SHP77 treated with DMSO at 0.1 percent for 48 hours (cell line): ENCODE measurements at regions not wholly inside any gene's neighbourhood (a gene's known extent, or its start where the extent isn't known, plus 50 kb on each side); places are given as distances from the start of the nearest gene placed in this dataset.
"Not testable (repeated sequence)": the region's sequence is repeated elsewhere in the genome, so short reads cannot be mapped to it uniquely, and the experiment has no call there.

Experiments
- DNase-seq: peaks from one replicate; lab custom pipeline; 2025; lab: John Stamatoyannopoulos, UW

DNA sequence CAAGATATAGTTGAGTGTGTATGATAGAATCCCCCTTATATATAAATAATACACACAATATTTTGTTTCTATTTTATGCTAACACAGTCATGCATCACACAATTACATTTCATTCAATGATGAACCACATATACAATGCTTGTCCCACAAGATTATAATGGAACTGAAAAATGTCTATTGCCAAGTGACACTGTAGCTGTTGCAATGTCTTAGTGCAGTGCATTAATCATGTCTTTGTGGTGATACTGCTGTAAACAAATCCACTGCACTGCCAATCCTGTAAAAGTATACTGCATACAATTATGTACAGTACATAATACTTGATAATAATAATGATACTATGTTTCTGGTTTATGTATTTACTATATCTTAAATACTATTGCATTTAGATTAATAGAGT lies 512.1 kb upstream of the CNTN3 start:
- no peak for DNase-seq

DNA sequence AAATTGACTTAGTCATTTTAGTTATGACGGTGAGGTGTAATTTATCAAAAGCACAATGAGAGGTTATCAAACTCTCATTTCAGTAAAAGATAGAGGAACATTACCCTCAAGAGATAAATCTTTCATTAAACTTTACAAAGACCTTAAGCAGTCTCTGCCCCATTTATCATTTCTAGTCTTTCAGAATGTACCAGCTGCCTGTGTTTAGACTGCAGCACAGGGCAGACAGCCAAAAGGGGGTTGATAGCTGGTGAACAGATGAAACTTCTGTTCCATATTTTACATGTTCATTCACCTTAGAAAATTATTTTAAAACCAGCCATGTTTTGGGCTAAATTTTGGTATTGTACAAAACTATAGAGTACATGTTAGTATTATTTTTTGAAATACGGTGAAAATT lies 514.6 kb upstream of the CNTN3 start:
- peak; percentile 47 for DNase-seq

DNA sequence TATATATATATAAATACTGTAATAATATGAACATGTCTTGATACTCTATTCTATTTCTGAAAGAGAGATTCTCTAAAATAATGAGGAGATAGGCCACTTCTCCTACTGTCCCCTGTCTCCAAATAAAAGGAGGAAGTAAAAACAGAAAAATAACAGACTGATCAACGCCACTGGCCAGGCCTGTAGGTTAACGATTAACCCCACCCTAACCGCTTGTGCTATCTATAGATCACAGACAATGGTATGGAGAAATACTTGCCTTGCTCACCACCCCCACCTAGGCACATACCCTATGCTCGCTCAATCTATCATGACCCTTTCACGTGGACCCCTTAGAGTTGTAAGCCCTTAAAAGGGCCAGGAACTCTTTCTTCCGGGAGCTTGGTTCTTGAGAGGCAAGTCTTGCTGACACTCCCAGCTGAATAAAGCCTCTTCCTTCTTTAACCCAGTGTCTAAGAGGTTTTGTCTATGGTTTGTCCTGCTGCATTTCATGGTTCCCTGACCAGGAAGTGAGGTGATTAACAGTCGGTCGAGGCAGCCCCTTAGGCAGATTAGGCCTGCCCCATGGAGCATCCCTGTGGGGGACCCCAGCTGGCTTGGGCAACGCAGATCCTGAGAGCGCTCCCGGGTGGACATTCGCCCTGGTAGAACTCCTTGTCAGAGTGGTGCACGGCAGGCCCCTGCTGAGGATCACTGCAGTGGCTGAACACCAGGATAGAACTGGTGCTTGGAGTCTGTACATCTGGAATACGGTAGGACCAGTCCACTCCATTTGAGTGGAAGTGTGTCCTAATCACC lies 521.8 kb upstream of the CNTN3 start:
- DNase-seq = no peak

DNA sequence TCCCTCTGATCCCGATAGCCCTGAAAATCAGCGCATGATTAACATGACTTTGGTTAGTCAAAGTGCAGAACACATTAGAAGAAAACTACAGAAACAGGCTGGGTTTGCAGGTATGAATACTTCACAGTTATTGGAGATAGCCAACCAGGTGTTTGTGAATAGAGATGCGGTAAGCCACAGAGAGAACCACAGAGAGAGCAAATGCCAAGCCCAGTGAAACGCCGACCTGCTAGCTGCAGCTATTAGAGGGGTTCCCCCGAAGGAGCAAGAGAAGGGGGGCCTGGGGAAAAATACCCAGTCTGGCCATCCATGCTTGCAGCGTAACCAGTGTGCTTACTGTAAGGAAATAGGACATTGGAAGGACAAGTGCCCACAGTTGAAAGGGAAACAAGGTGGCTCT lies 523.9 kb upstream of the CNTN3 start:
- DNase-seq = no peak

DNA sequence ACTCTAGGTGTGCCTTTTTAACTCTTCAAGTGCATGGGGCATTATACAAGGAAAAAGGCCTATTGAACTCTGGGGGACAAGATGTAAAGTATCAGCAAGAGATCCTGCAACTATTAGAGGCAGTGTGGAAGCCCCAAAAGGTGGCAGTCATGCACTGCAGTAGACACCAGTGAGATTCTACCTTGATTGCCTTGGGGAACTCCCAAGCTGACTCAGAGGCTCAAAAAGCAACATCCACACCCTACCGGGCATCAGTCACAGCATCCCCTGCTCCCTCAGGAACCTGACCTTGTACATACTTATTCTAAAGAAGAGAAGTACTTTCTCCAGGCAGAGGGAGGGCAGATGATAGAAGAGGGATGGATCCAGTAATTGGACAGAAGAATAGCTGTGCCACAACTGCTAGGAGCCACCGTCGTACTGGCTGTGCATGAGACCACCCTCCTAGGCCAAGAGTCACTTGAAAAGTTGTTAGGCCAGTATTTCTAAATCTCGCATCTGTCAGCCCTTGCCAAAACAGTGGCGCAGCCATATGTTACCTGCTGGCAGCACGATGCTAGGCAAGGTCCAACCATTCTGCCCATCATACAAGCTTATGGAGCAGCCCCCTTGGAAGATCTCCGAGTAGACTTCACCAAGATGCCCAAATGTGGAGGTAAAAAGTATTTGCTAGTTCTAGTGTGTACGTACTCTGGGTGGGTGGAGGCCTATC lies 523.1 kb upstream of the FRG2C start:
- DNase-seq = no peak

DNA sequence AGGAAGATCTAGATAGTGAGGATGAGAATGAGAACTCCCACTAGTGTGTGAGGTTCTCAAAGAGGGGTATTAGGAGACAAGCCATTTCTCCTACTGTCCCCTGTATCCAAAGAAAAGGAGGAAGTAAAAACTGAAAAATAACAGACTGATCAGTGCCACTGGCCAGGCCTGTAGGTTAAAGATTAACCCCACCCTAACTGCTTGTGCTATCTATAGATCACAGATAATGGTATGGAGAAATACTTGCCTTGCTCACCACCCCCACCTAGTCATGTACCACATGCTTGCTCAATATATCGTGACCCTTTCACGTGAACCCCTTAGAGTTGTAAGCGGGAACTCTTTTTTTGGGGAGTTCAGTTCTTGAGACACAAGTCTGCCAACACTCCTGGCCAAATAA lies 519.7 kb upstream of the FRG2C start:
- DNase-seq = no peak

DNA sequence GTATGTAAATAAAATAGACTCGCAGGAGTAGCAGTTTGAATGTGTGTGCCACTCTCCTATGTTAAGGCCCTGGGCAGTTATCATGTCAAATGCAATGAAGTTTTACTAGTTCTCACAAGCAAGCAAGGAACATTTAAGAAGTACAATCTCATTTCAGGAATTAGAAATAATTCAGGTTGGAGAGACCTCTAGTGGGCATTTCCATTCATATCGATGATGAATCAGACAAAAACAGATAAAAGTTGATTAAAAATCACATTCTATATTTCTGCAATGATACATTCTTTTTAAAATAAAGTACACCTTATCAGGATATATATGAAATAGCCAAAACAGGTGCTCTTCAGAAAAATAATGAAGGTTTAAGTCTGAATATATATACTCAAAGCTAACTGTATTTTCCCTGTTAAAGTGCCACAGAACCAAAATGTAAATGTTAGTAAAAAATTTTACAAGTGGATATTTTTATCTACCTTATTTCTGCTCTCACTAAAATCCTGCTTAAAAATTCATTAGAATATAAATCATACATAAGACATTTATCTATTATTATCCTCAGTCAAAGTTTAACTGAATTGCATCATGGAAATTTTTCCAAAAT lies 492.4 kb upstream of the FRG2C start:
- DNase-seq = peak; percentile 31

DNA sequence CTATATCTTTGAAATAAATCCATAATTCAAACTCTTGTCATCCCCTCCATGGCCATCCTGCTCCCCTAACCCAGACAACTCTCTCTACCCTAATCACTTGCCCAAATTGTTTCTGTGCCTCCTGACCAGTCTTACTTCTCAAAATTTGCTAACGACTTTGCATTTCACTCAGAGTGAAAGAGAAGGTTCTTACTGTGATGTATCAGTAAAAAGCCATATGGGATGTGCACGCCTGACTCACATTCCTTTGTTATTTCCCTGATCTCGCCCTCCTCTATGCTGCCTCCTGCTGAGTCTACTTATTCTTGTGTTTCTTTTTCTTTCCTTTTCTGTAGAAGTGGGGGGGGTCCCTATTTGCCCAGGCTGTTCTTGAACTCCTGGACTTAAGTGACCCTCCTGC lies 487.2 kb upstream of the FRG2C start:
- DNase-seq = no peak

DNA sequence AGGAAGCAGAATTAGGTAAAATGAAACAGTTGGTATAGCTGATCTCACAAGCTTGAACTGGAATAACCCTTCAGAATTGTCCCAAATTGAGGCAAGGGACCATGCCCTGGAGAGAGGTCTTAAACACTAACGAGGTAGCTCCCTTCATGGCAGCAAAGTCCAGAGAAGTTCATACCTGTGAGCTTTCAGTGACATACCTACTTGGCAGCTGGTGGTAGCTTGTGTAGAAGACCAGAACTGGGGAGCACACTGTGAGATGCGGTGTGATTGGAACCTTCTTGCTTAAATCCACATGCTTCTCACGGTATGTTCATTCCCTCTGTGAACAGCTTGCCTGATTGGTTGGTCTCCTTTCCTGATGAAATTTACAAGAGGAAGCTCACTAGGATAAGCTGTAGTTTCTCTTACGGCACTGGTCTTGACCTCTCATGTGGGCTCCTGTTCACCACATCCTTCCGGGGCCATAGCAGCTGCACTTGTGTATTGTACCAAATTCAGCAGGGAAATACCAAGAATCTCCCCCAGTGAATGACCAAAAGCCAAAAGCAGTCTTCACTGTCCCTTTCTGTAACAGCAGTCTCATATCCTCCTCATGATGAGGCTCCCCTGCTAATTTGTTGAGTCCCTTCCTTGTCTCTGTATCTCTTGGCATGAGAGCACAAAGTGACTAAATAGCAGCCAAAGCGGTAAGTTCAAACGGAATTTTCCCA lies 483.7 kb upstream of the FRG2C start:
- DNase-seq = no peak

DNA sequence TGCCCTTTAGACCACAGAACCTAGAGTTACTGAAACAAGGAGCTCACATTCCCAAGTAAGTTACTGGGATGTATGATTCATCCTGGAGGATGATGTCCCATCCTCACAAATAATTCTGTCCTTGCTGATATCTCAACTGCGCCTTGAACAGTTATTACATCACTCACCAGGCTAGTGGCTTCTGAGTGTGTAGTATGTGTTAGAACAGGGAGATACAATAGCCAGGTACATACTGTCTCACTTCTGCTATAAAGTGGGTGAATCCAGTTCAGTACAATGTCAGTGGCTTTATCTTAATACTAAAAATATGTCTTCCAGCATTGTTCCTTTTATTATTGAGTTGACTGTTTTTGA lies 483.2 kb upstream of the FRG2C start:
- no peak for DNase-seq

DNA sequence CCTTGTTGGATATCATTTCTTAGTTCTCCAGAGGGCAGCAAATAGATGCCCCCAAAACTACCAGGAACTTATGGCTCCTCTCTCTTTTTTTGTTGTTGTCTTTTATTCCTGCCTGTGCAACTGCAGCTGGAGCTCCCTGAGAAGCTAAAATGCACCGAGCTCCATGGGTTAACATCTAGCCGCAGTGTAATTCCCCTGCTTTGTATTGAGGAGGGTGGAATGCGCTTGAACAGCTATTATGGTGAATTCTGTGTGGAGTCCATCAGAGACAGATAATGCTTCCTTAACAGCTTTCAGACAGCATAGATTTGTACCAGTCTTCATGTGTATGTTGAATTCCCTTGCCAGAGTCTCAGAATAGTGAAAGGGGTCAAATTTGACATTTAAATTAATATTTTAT lies 475.2 kb upstream of the FRG2C start:
- DNase-seq = no peak

DNA sequence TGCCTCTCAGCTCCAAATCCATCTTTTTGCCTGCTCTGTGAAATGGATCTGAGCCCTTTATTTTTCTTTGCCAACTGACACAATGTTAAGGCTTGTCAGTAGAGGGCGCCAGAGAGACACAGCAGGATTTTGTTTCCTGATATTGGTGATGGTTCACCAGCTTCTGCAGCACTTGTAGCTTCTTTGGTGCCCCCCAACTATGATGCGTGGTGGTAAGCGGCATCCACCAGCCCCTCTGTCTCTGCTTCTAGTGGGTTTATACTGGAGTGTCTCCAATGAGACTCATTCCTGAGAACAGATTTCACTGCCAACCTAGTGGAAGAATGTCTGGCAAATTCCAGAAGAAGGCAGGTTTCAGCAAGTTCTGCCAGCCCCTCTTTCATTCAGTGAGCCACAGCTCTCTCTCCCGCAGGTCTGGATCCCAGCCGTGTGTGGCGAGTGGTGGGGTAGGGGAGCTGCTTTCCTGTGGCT lies 471.9 kb upstream of the FRG2C start:
- DNase-seq = no peak

DNA sequence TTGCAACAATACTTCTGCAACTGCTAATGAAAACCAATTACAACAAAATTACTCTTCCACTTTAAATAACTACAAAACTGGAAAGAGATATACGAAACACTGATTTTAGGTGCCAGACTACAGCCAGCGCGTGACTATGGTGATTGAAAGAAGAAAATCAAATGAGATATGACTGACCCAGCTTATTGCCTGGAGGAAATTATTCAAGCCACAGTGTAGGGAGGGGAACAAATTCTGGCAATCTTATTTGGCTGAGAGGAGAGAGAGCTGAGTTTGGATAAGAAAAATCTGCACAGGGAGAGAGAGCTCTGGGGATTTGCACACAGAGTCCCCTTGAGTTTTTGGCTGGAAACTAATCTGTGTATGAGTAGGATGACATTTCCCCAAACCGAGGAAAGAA lies 470.3 kb upstream of the FRG2C start:
- DNase-seq = no peak

DNA sequence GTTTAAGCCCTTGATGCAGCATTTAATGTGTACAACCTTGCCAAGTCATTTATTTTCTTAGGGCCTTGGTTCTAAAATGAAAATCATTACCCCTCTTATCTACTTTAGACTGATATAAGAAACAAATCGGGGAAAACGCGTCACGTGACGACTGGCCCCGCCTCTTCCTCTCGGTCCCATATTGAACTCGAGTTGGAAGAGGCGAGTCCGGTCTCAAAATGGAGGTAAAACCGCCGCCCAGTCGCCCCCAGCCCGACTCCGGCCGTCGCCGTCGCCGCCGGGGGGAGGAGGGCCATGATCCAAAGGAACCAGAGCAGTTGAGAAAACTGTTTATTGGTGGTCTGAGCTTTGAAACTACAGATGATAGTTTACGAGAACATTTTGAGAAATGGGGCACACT lies 449.8 kb upstream of the FRG2C start:
- not testable (repeated sequence) for DNase-seq

DNA sequence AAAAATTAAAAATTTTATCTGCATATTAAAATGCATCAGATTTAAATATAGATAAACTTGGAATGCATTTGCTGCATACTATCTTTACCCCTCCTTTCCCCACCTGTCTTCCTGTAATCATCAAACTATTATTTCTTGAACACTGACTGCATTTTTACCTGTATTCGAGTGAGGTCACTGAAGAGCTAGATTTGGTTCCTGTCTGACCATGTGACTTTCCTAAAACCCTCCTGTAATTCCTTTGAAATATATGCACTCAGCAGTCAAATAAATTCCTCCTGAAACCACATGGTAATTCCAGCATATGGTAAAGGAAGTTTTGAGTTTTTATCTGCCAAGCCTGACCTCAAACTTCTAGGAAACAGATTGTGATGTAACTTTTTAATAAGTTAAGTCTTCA lies 445.6 kb upstream of the FRG2C start:
- no peak for DNase-seq

DNA sequence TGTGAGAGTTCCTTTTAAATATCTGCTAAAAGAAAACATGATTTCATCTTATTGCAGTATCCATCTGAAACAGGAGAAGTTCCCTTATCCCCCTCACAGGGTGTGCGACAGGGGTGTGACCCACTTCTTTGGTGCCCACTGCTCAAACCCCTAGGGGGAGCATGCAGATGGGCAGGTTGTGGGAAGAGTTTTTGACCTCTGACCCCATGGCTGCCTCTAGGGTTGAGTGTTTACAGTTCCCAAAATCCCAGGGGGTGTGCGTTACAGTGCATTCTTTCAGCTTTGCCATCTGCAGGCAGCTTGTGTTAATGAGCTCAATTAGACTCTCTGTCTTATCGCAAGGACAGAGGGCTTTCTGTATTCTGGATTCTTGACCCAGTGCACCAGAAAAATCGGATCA lies 443.2 kb upstream of the FRG2C start:
- DNase-seq = no peak

DNA sequence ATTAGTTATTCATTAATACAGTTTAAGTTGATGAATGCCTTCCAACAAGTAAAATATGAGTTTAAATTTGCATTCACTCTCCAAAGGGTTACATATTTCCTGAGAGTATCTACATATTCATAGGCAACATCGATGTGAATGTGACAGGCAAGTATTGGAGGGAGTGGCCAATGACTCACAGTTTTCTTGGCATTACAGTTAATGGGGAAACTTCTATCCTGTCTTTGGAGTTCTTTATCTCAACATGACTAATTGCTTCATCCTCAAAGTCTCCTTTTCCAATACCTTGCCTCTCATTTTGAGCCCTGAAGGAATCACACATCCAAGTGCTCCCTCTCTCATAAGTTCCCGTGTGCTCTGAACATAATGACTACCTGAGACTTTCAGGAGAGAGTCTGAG lies 439.7 kb upstream of the FRG2C start:
- no peak for DNase-seq

DNA sequence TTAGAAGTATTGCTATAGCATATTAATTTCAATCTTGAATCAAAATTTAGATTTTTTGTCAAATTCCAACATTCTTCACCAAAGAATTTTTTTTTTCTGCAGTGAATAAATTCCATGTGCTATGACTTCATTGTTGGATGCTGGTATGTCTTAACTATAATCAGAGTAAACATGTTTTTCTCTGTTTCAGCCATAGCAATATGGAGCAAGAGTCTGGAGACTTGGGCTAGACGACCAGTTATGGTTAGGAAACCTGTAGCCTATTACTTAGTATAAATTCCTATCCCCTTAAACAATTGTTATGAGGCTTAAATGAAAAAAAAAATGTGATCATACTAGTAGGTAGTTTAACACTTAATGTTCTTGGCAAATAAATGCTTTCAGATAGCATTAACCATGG lies 431.9 kb upstream of the FRG2C start:
- DNase-seq = no peak

DNA sequence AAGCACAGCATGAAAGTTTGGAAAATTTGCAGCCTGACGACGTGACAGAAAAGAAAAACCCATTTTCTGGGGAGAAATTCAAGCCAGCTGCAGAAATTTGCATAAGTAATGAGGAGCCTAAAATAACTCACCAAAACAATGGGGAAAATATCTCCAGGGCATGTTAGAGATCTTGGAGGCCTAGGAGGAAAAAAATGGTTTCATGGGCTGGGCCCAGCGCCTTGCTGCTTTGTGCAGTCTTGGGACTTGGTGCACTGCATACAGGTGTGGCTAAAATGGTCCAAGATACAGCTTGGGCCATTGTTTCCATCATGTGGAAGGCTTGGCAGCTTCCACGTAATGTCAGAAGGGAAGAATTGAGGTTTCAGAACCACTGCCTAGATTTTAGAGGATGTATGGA lies 428.5 kb upstream of the FRG2C start:
- no peak for DNase-seq

DNA sequence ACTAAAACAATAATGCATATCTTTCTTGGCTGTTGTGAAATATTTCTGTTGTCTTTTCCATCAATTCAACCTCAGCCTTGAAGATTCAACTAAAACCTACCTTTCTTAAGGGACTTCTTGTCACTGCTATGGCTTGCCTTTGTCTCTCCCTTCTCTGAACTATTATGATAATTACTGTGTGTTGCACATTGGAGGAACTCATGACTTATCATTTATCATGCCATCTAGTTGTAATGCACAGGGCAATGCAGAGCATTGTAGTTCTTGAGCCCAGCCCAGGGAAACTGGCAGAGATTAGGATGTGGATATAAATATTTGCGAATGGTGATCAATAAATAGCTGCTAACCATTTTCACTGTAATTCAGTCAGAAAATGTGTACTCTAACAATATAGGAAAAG lies 427.1 kb upstream of the FRG2C start:
- DNase-seq = no peak

DNA sequence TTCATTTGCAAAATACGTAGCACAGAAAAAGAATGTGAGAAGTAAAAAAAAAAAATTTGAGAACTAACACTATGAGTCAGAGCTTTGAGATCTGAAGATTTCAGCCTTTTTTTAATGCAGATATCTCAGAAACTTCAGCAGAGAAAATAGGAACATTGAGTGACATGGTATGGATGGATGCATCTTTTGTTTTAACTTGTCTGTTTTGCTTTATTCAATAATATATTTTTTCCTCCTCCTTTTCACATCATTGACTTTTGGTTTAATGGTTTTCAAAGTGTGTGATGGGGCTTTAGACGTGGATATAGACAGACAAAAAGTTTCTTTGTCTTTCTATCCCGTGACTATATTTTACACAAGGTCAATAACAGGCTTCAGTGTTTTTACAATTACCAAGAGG lies 426.7 kb upstream of the FRG2C start:
- DNase-seq = no peak

DNA sequence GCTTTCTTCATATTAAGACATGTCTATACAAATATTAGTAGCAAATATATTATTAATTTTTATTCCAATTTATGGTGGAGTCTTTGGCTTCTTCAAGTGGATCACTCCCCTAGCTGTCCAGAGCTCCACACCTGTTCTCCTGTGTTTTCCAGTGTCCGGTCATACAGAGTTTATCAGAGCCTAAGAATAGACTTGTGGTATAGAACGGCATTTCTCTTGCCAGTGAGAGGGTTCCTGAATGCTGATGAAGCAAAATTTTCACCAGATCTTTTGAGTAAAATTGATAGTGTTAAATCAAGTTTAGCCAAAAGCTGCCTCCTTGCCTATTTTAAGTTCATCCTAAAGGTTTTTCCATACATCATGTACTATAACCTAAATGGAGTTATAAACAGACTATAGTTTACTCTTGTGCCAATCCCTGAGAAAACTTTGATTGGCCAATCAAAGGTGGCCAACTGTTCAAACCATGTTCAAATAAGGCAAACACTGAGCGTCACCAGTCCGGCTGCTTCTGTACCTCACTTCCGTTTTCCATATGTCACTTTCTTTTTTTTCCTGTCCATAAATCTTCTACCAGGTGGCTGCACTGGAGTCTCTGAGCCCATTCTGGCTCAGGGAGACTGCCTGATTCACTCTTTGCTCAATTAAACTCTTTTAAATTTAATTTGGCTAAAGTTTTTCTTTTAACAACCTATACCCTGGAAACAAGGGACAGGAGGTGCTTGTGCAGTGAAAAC lies 422.7 kb upstream of the FRG2C start:
- peak; percentile 12 for DNase-seq
